ENCODE measurements at regions not wholly inside any gene's neighbourhood (a gene's known extent, or its start where the extent isn't known, plus 50 kb on each side); places are given as distances from the start of the nearest gene placed in this dataset.

- TF ChIP-seq POLR2A (IDR thresholded peaks at IDR 0.05) (no peak), CTCF (IDR thresholded peaks at IDR 0.05) (no peak)
These were observed 1194.7 kb upstream of the CRIM1 start for GRCh38 chr2:35160871-35161270.

Measured in right lobe of liver (tissue), 4 donors.